RCC 7860 (cell line): ENCODE measurements at regions not wholly inside any gene's neighbourhood (a gene's known extent, or its start where the extent isn't known, plus 50 kb on each side); places are given as distances from the start of the nearest gene placed in this dataset.
A peak's percentile ranks its signal among the peaks of the same experiment; 100 is the strongest.

Experiments used
- DNase-seq: peaks from one replicate; pipeline ENCODE4 v3.0.0-alpha.2; 2015; ENCODE audit warnings: low spot score
- FAIRE-seq: peaks from 2 replicates; lab custom pipeline; 2012; peaks lifted over from hg19 to GRCh38; lab: Jason Lieb, UNC

- DNase-seq (no peak), FAIRE-seq (no peak)
Observed at GRCh38 chr3:65234499-65234898, 546.7 kb upstream of the ADAMTS9 start.

GRCh38 chr3:65233561-65233960 is 545.8 kb upstream of the ADAMTS9 start:
- FAIRE-seq = no peak
- peak; percentile 23 for DNase-seq

- DNase-seq (no peak), FAIRE-seq (no peak)
Observed at GRCh38 chr3:65231544-65231943, 543.7 kb upstream of the ADAMTS9 start.

GRCh38 chr3:65230261-65231139 is 542.7 kb upstream of the ADAMTS9 start:
- FAIRE-seq (no peak), DNase-seq (no peak)

- FAIRE-seq (no peak), DNase-seq (no peak)
Observed at GRCh38 chr3:65226287-65226686, 538.5 kb upstream of the ADAMTS9 start.

- FAIRE-seq = no peak
- no peak for DNase-seq
Observed at GRCh38 chr3:65210026-65210814, 522.4 kb upstream of the ADAMTS9 start.

- FAIRE-seq (no peak), DNase-seq (no peak)
Observed at GRCh38 chr3:65202395-65202794, 514.6 kb upstream of the ADAMTS9 start.

- FAIRE-seq (no peak), DNase-seq (no peak)
Observed at GRCh38 chr3:65201926-65202325, 514.1 kb upstream of the ADAMTS9 start.

GRCh38 chr3:65200310-65200970 is 512.6 kb upstream of the ADAMTS9 start:
- no peak for FAIRE-seq

GRCh38 chr3:65196663-65197062 is 508.9 kb upstream of the ADAMTS9 start:
- FAIRE-seq (no peak), DNase-seq (peak; percentile 14)

More at GRCh38 chr3:65200310-65200970, 512.6 kb upstream of the ADAMTS9 start:
- no peak for DNase-seq

GRCh38 chr3:65195211-65196006 is 507.6 kb upstream of the ADAMTS9 start:
- no peak for FAIRE-seq
- no peak for DNase-seq

- no peak for DNase-seq
- no peak for FAIRE-seq
Observed at GRCh38 chr3:65194744-65195143, 506.9 kb upstream of the ADAMTS9 start.

- FAIRE-seq (no peak), DNase-seq (no peak)
Observed at GRCh38 chr3:65194047-65194714, 506.4 kb upstream of the ADAMTS9 start.

GRCh38 chr3:65193531-65193930 is 505.7 kb upstream of the ADAMTS9 start:
- FAIRE-seq = no peak

GRCh38 chr3:65190111-65190510 is 502.3 kb upstream of the ADAMTS9 start:
- FAIRE-seq = no peak
- DNase-seq = no peak

More at GRCh38 chr3:65193531-65193930, 505.7 kb upstream of the ADAMTS9 start:
- DNase-seq = no peak

- FAIRE-seq (no peak), DNase-seq (no peak)
Observed at GRCh38 chr3:65186268-65186667, 498.5 kb upstream of the ADAMTS9 start.

- no peak for DNase-seq
- FAIRE-seq = no peak
Observed at GRCh38 chr3:65182682-65183081, 494.9 kb upstream of the ADAMTS9 start.

- FAIRE-seq = no peak
Observed at GRCh38 chr3:65182085-65182484, 494.3 kb upstream of the ADAMTS9 start.

GRCh38 chr3:65181391-65181871 is 493.6 kb upstream of the ADAMTS9 start:
- no peak for FAIRE-seq
- no peak for DNase-seq

More at GRCh38 chr3:65182085-65182484, 494.3 kb upstream of the ADAMTS9 start:
- DNase-seq = no peak

- peak; percentile 43 for DNase-seq
Observed at GRCh38 chr3:65178703-65179102, 490.9 kb upstream of the ADAMTS9 start.

More at GRCh38 chr3:65178703-65179102, 490.9 kb upstream of the ADAMTS9 start:
- FAIRE-seq = no peak
